ENCODE measurements at regions not wholly inside any gene's neighbourhood (a gene's known extent, or its start where the extent isn't known, plus 50 kb on each side); places are given as distances from the start of the nearest gene placed in this dataset.
A peak's percentile ranks its signal among the peaks of the same experiment; 100 is the strongest.
"Not testable (repeated sequence)": the region's sequence is repeated elsewhere in the genome, so short reads cannot be mapped to it uniquely, and the experiment has no call there.

DNA sequence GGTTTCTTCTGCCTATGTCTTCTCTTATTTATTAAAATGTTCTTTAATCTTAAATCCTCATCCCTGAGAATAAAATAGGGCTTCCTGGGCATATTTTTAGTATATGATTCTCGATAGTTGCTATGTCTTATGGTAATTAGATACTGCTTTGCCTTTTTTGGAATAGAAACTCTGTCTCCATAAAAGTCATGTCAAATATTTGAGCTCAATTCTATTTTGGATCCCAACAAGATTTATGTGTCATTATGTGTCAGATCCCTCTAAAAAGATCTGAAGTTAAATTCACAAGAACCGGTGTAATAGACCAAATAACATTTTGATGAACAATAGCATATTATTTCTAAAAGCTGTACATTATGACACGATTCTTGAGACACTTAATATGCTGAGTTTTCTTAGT lies 312.5 kb upstream of the PDE3A start:
- no peak for DNase-seq (ENCODE audit: low read depth)
- TF ChIP-seq CTCF (IDR thresholded peaks at IDR 0.05; ENCODE audit: insufficient read depth, low read depth, low read length): no peak
- no peak overlapping the region for H3K4me3 ChIP-seq (ENCODE audit: low read depth, low read length)

DNA sequence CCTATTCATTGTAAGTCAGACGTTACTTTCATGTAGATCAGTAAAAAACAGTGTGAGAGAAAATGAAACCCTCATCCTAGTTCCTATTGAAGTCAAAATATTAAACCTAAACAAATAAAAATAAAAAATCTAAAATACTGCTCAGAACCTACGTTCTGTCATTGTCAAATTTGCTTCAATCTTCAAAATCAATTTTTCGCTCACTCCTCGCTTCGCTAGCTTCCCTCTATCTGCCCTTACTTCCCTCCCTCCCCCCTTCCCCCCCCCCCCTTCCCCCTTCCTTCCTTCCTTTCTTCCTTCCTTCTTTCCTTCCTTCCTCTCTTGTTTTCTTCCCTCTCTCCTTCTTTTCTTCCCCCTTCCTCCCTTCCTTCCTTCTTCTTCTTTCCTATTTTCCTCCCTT lies 310.9 kb upstream of the PDE3A start:
- no peak overlapping the region for H3K4me3 ChIP-seq (ENCODE audit: low read depth, low read length)
- DNase-seq (ENCODE audit: low read depth): no peak
- no peak for TF ChIP-seq CTCF (IDR thresholded peaks at IDR 0.05; ENCODE audit: insufficient read depth, low read depth, low read length)

GRCh38 chr12:20063116-20063515 lies 305.2 kb upstream of the PDE3A start:
- DNase-seq (ENCODE audit: low read depth): no peak
- TF ChIP-seq CTCF (IDR thresholded peaks at IDR 0.05; ENCODE audit: insufficient read depth, low read depth, low read length): no peak
- H3K4me3 ChIP-seq (ENCODE audit: low read depth, low read length): no peak overlapping the region

- no peak for DNase-seq (ENCODE audit: low read depth)
- no peak for TF ChIP-seq CTCF (IDR thresholded peaks at IDR 0.05; ENCODE audit: insufficient read depth, low read depth, low read length)
Measured at GRCh38 chr12:20077618-20078017, 290.7 kb upstream of the PDE3A start.

DNA sequence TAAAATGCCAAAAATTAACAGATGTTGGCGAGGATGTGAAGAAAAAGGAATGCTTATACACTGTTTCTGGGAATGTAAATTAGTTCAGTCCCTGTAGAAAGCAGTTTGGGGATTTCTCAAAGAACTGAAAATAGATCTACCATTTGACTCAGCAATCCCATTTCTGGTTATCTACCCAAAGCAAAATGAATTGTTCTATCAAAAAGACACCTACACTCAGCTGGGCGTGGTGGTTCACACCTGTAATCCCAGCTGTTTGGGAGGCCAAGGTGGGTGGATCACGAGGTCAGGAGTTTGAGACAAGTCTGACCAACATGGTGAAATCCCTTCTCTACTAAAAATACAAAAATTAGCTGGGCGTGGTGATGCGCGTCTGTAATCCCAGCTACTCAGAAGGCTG lies 279.3 kb upstream of the PDE3A start:
- no peak for TF ChIP-seq CTCF (IDR thresholded peaks at IDR 0.05; ENCODE audit: insufficient read depth, low read depth, low read length)
- no peak overlapping the region for H3K4me3 ChIP-seq (ENCODE audit: low read depth, low read length)
- peak; percentile 6 for DNase-seq (ENCODE audit: low read depth)

More at GRCh38 chr12:20077618-20078017, 290.7 kb upstream of the PDE3A start:
- H3K4me3 ChIP-seq (ENCODE audit: low read depth, low read length): no peak overlapping the region

DNA sequence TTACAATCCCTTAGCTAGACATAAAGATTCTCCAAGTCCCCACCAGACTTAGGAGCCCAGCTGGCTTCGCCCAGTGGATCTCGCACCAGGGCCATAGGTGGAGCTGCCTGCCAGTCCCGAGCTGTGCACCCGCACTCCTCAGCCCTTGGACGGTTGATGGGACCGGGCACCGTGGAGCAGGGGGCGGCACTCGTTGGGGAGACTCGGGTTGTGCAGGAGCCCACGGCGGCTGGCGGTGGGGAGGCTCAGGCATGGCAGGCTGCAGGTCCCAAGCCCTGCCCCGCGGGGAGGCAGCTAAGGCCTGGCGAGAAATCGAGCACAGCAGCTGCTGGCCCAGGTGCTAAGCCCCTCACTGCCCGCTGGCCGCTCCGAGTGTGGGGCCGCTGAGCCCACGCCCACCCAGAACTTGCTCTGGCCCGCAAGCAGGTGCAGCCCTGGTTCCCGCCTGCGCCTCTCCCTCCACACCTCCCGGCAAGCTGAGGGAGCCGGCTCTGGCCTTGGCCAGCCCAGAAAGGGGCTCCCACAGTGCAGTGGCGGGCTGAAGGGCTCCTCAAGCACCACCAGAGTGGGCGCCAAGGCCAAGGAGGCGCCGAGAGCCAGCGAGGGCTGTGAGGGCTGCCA lies 275.0 kb upstream of the PDE3A start:
- H3K4me3 ChIP-seq (ENCODE audit: low read depth, low read length); DNase-seq (ENCODE audit: low read depth): not testable (repeated sequence)

GRCh38 chr12:20096430-20096829 lies 271.9 kb upstream of the PDE3A start:
- no peak overlapping the region for H3K4me3 ChIP-seq (ENCODE audit: low read depth, low read length)
- no peak for TF ChIP-seq CTCF (IDR thresholded peaks at IDR 0.05; ENCODE audit: insufficient read depth, low read depth, low read length)
- DNase-seq (ENCODE audit: low read depth): no peak

All from fibroblast of villous mesenchyme (primary cell).